GM13976 (cell line): ENCODE measurements at regions not wholly inside any gene's neighbourhood (a gene's known extent, or its start where the extent isn't known, plus 50 kb on each side); places are given as distances from the start of the nearest gene placed in this dataset.

Experiments
- DNase-seq: peaks from one replicate; pipeline ENCODE4 v3.0.0; 2012; ENCODE audit warnings: low spot score
- in situ Hi-C: fragments of 300-500 bp; cut with MboI; formaldehyde crosslinking; loops from one replicate; pipeline ENCODE4 v1.12.0; 2022; ENCODE audit warnings: low sequenced_read_pairs, mixed read lengths, inconsistent platforms; ENCODE audit not compliant: unreplicated experiment
- TF ChIP-seq, protein P1 (sequence below): IDR thresholded peaks from 2 replicates; pipeline ENCODE4 v1.5.1; 2012; ENCODE audit warnings: borderline replicate concordance, mild to moderate bottlenecking; ENCODE audit not compliant: insufficient read depth; ENCODE audit errors: extremely low read depth, missing control alignments, control extremely low read depth

DNA sequence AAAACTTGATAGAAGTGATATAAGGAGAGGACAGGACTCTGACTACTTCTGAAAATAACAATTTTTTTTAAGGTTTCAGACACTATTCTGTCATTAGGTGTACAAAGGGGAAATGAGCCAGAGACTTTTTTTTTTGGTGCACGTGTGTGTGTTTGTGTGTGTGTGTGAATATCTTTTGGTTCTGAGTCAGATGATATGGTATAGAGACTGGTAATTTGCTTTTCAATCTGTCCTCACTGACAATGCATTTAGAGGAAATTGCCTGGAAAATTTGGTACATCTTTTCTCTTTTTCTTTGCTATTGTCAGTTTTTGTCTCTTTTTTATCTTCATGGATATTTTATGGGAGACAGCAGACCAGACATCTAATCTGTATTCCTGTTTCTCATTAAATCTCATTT is 59.3 kb downstream of the DDIT4L start:
- in situ Hi-C loops = no loop called here
- TF ChIP-seq, protein P1, sequence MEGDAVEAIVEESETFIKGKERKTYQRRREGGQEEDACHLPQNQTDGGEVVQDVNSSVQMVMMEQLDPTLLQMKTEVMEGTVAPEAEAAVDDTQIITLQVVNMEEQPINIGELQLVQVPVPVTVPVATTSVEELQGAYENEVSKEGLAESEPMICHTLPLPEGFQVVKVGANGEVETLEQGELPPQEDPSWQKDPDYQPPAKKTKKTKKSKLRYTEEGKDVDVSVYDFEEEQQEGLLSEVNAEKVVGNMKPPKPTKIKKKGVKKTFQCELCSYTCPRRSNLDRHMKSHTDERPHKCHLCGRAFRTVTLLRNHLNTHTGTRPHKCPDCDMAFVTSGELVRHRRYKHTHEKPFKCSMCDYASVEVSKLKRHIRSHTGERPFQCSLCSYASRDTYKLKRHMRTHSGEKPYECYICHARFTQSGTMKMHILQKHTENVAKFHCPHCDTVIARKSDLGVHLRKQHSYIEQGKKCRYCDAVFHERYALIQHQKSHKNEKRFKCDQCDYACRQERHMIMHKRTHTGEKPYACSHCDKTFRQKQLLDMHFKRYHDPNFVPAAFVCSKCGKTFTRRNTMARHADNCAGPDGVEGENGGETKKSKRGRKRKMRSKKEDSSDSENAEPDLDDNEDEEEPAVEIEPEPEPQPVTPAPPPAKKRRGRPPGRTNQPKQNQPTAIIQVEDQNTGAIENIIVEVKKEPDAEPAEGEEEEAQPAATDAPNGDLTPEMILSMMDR = no peak
- no peak for DNase-seq

DNA sequence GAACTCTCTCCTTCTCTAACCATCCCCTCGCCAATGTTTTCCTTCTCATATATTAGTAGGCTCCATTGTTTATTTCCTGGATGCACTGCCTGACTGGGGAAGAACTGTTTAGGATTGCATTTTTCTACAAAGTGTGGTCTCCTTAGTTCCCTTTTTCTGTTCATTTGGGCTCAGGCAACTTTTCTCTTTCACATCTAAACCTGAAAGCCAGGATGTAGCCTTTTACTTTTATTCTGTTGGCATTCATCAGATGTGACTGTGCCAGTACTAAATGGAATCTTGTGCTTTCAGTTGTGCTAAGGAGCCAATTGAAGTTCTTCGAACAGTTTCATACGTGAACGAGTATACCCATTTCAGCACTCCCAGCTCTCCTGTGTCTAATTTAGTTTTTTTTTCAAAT is 59.8 kb downstream of the DDIT4L start:
- TF ChIP-seq, protein P1 = no peak
- no peak for DNase-seq
- in situ Hi-C loops = no loop called here

DNA sequence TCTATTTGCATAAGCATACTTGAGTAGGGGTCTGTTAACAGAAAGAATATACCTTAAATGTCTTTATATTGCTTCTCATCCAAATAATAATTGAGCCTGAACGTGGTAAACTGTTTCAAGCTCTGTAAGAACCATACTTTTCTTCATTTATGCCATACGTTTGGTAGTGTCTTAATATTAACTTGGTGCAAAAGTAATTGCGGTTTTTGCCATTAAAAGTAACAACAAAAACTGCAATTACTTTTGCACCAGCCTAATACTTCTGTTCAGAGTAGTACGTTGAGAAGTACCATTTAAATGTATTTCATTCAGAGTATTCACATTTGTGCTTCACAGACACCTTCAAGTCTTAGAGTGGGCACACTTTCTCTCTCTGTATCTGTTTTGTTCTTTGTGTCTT is 60.5 kb downstream of the DDIT4L start:
- TF ChIP-seq, protein P1 = no peak
- in situ Hi-C loops = no loop called here
- DNase-seq = no peak

DNA sequence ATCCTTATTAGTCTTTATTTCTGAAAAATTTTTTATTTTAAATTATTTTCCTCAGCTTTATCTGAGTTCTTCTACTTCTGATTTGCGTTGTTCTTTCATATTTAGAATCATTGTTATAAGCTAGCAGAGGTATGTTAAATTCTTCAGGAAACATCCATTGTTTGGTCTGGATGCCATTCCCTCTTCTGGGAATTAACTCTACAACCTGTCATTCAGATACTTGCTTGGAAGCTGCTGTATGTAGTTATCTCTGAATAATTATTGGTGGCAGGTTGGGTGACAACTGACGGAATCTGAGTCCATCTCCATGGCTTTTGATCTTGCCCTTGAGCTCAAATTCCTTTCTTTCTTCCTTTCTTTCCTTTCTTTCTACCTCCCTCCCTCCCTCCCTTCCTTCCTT is 61.9 kb downstream of the DDIT4L start:
- in situ Hi-C loops = no loop called here
- TF ChIP-seq, protein P1 = no peak
- DNase-seq = no peak

DNA sequence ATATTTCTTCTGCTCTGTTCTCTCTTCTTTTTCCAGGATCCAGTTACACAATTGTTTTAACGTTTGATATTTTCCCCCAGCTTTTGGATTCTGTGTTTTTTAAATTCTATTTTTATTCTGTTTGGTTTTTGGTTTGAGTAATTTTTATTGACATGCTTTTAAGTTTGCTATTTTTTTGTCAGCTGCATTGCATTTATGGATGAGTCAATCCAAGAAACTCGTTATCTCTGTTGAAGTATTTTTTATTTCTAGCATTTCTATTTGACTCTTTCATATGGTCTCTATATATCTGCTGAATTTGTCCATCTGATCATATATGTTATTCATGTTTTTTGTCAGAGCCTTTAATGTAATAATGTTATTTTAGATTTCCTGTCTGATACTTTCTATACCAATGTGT is 65.6 kb downstream of the DDIT4L start:
- TF ChIP-seq, protein P1 = no peak
- in situ Hi-C loops = no loop called here

DNA sequence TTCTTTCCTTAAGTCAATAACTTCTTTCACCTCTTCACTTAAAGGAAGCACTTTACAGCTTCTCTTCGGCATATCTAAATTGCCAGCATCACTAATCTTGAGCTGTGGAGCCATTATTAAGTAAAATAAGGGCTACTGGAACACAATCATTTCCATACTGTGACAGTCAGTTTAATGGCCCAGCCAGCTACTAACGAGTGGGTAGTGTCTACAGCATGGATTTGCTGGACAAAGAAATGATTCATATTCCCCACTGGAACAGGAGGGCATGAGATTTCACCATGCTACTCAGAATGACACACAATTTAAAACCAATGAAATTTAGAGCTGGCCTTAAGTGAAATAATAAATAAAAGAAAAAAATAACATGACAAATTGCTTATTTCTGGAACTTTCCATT is 72.1 kb downstream of the DDIT4L start:
- in situ Hi-C loops = no loop called here
- TF ChIP-seq, protein P1 = no peak
- no peak for DNase-seq

More for the DNA sequence above, 65.6 kb downstream of the DDIT4L start:
- DNase-seq = no peak

DNA sequence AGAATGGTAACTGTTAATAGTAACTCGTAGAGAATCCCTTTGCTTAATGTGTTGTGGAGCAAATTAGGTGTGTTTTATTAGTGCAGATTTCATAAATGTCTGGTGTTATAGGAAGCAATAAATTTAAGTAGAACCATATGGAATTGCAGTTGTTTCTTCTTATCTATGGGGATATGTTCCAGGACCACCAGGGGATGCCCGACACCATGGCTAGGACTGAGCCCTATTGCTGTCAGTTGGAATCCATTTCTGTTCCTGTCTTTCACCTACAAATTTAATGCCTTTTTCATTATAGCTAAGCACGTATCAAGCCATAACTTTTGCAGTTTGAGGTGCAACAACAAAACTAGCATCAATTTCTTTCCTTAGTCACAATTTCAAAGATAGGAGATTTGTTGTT is 72.5 kb downstream of the DDIT4L start:
- TF ChIP-seq, protein P1 = no peak
- in situ Hi-C loops = no loop called here
- no peak for DNase-seq
